Endothelial cell of umbilical vein (primary cell): ENCODE measurements at regions not wholly inside any gene's neighbourhood (a gene's known extent, or its start where the extent isn't known, plus 50 kb on each side); places are given as distances from the start of the nearest gene placed in this dataset.

Experiments used
- BruUV-seq: library from RNA; stranded (reverse); fragments of 400-500 nt; replicated peaks from 2 replicates; lab custom pipeline; 2021; lab: Mats Ljungman, UMichigan
- CTCF ChIA-PET: fragments of 300-600, 350-600 bp; sonication (Branson Sonifier 250); formaldehyde crosslinking; loops from one replicate; lab custom pipeline; 2021; ENCODE audit warnings: antibody characterized with exemption, inconsistent platforms; lab: Charles Lee
- POLR2A ChIA-PET: fragments of 300-600, 350-600 bp; sonication (Branson Sonifier 250); formaldehyde crosslinking; loops from one replicate; lab custom pipeline; 2021; ENCODE audit warnings: antibody characterized with exemption, inconsistent platforms; lab: Charles Lee
- DNase-seq: peaks from one replicate; pipeline ENCODE4 v3.0.0-alpha.2; 2011; ENCODE audit warnings: low read depth, low spot score
- FAIRE-seq: peaks from 2 replicates; lab custom pipeline; 2011; peaks lifted over from hg19 to GRCh38; lab: Jason Lieb, UNC
- H2AFZ ChIP-seq: 2 replicates; pipeline ENCODE4 v1.6.0; 2012; ENCODE audit warnings: low read depth, low read length, control low read depth, inconsistent platforms
- H3K27ac ChIP-seq: 2 replicates; pipeline ENCODE4 v1.5.1; 2011; ENCODE audit warnings: low read depth, mild to moderate bottlenecking, control low read depth, low read length, moderate library complexity; ENCODE audit not compliant: insufficient read depth
- H3K27me3 ChIP-seq, 2 experiments: 2 replicates each; pipeline versions ENCODE4 v1.6.0 to v1.6.1; 2011; ENCODE audit warnings: low read length in 2 of 2, mixed read lengths in 1 of 2; ENCODE audit not compliant: control insufficient read depth in 2 of 2, insufficient read depth in 2 of 2
- H3K36me3 ChIP-seq, 2 experiments: 2 replicates in 1 of 2; 3 replicates in 1 of 2; pipeline ENCODE4 v1.5.1; 2011; ENCODE audit warnings: low read length in 2 of 2, mild to moderate bottlenecking in 1 of 2, moderate library complexity in 1 of 2; ENCODE audit not compliant: control insufficient read depth in 2 of 2, insufficient read depth in 2 of 2; ENCODE audit errors: extremely low read depth in 1 of 2
- H3K4me1 ChIP-seq: 3 replicates; pipeline ENCODE4 v1.5.1; 2011; ENCODE audit warnings: mild to moderate bottlenecking, low read length; ENCODE audit not compliant: control insufficient read depth, insufficient read depth; ENCODE audit errors: extremely low read depth
- H3K4me2 ChIP-seq: 2 replicates; pipeline ENCODE4 v1.6.1; 2011; ENCODE audit warnings: low read length, control low read depth, mixed read lengths; ENCODE audit not compliant: insufficient read depth
- H3K4me3 ChIP-seq, 3 experiments: fragments of 200-600 bp in 1 of 3; sonication (generic), shearing (Covaris generic) in 1 of 3; replicated peaks in 1 of 3; 2 replicates each; pipeline ENCODE4 v1.5.1; 2011 to 2016; ENCODE audit warnings: control low read depth in 3 of 3, low read length in 3 of 3, mild to moderate bottlenecking in 2 of 3, inconsistent platforms in 1 of 3, low read depth in 1 of 3, moderate library complexity in 1 of 3; ENCODE audit not compliant: insufficient read depth in 1 of 3
- H3K79me2 ChIP-seq: 2 replicates; pipeline ENCODE4 v1.6.0; 2012; ENCODE audit warnings: low read length, inconsistent platforms; ENCODE audit not compliant: control insufficient read depth, insufficient read depth
- H3K9ac ChIP-seq: replicated peaks from 2 replicates; pipeline ENCODE3; 2011; ENCODE audit warnings: low read length, control low read depth; ENCODE audit not compliant: insufficient read depth; ENCODE audit errors: extremely low read depth
- H3K9me1 ChIP-seq: replicated peaks from 3 replicates; pipeline ENCODE4 v1.6.0; 2011; ENCODE audit warnings: mild to moderate bottlenecking, low read length; ENCODE audit not compliant: control insufficient read depth, insufficient read depth; ENCODE audit errors: extremely low read depth
- H3K9me3 ChIP-seq: replicated peaks from 2 replicates; pipeline ENCODE4 v1.5.1; 2012; ENCODE audit warnings: low read length, inconsistent platforms; ENCODE audit not compliant: control insufficient read depth, insufficient read depth
- H4K20me1 ChIP-seq: replicated peaks from 2 replicates; pipeline ENCODE3; 2011; ENCODE audit warnings: mild to moderate bottlenecking, low read length; ENCODE audit not compliant: control insufficient read depth, insufficient read depth; ENCODE audit errors: extremely low read depth
- EZH2 ChIP-seq: IDR thresholded peaks from 2 replicates; pipeline ENCODE4 v1.6.1; 2012; ENCODE audit warnings: borderline replicate concordance, low read depth, mild to moderate bottlenecking, moderate library complexity, low read length, inconsistent platforms; ENCODE audit not compliant: severe bottlenecking
- FOS ChIP-seq: IDR thresholded peaks from 2 replicates; pipeline ENCODE4 v1.6.1; 2011; ENCODE audit warnings: mild to moderate bottlenecking, low read length, moderate library complexity, borderline replicate concordance; ENCODE audit not compliant: insufficient read depth
- GATA2 ChIP-seq: IDR thresholded peaks from 2 replicates; pipeline ENCODE4 v1.7.0; 2011; ENCODE audit warnings: low read depth, mild to moderate bottlenecking, moderate library complexity, mixed read lengths, low read length; ENCODE audit not compliant: insufficient read length, insufficient read depth
- JUN ChIP-seq: IDR thresholded peaks from 2 replicates; pipeline ENCODE4 v1.6.1; 2011; ENCODE audit warnings: borderline replicate concordance, low read depth; ENCODE audit not compliant: insufficient read length, insufficient read depth
- MYC ChIP-seq: IDR thresholded peaks from one replicate; pipeline ENCODE4 v1.6.1; 2011; ENCODE audit warnings: mild to moderate bottlenecking, low read depth, low read length
- POLR2A ChIP-seq: IDR thresholded peaks from 2 replicates; pipeline ENCODE4 v1.6.1; 2012; ENCODE audit warnings: low read depth, mild to moderate bottlenecking, control low read depth, low read length
- POLR2AphosphoS5 ChIP-seq: IDR thresholded peaks from 2 replicates; pipeline ENCODE4 v1.6.1; 2012; ENCODE audit warnings: low read depth, mild to moderate bottlenecking, control low read depth, low read length, moderate library complexity; ENCODE audit not compliant: insufficient read depth
- dilution Hi-C: fragments of 300-500 bp; cut with MboI; formaldehyde crosslinking; loops from one replicate; pipeline ENCODE4 v1.15.0; 2019; ENCODE audit warnings: low sequenced_read_pairs; ENCODE audit not compliant: extremely low pct_ligation_motif_present
- intact Hi-C: fragments of 100-400 bp; cut with micrococcal nuclease; formaldehyde crosslinking; loops from one replicate; pipeline ENCODE4 v1.10.0; 2022
- TF ChIP-seq, protein P1 (sequence below), 2 donors: IDR thresholded peaks; 1 replicate in 1 of 2; 2 replicates in 1 of 2; pipeline ENCODE4 v1.5.1; 2011; ENCODE audit warnings: low read length in 2 of 2, mild to moderate bottlenecking in 2 of 2, moderate library complexity in 2 of 2, control low read depth in 1 of 2, inconsistent platforms in 1 of 2, low read depth in 1 of 2; ENCODE audit not compliant: insufficient read depth in 1 of 2; ENCODE audit errors: extremely low read depth in 1 of 2
- TF ChIP-seq, protein P2 (sequence below): IDR thresholded peaks from 2 replicates; pipeline ENCODE4 v1.6.1; 2011; ENCODE audit not compliant: insufficient read depth, insufficient read length

GRCh38 chr13:51532736-51533197, 51.5 kb upstream of the WDFY2 start:
- H3K27me3 ChIP-seq = no peaks in the 10 kb centered on the region
- no peaks in the 10 kb centered on the region for H4K20me1 ChIP-seq
- ChIA-PET CTCF (no interaction called here), POLR2A (no interaction called here)
- no TSS peak for BruUV-seq
- no peak overlapping the region for H2AFZ ChIP-seq
- TF ChIP-seq, protein P1, sequence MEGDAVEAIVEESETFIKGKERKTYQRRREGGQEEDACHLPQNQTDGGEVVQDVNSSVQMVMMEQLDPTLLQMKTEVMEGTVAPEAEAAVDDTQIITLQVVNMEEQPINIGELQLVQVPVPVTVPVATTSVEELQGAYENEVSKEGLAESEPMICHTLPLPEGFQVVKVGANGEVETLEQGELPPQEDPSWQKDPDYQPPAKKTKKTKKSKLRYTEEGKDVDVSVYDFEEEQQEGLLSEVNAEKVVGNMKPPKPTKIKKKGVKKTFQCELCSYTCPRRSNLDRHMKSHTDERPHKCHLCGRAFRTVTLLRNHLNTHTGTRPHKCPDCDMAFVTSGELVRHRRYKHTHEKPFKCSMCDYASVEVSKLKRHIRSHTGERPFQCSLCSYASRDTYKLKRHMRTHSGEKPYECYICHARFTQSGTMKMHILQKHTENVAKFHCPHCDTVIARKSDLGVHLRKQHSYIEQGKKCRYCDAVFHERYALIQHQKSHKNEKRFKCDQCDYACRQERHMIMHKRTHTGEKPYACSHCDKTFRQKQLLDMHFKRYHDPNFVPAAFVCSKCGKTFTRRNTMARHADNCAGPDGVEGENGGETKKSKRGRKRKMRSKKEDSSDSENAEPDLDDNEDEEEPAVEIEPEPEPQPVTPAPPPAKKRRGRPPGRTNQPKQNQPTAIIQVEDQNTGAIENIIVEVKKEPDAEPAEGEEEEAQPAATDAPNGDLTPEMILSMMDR (IDR thresholded peaks at IDR 0.05; ENCODE audit: extremely low read depth in 1 of 2, insufficient read depth in 1 of 2, low read depth in 1 of 2, low read length in 2 of 2) = no peak
- TF ChIP-seq, protein P2, sequence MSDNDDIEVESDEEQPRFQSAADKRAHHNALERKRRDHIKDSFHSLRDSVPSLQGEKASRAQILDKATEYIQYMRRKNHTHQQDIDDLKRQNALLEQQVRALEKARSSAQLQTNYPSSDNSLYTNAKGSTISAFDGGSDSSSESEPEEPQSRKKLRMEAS = no peak
- TF ChIP-seq POLR2A (no peak), GATA2 (no peak), FOS (no peak), EZH2 (no peak), MYC (no peak), JUN (no peak), POLR2AphosphoS5 (no peak)
- no peaks in the 10 kb centered on the region for H3K79me2 ChIP-seq
- no peak overlapping the region for H3K27ac ChIP-seq
- no peak overlapping the region for H3K4me3 ChIP-seq
- intact Hi-C loops = no loop called here
- DNase-seq (no peak), FAIRE-seq (no peak)
- no peaks in the 10 kb centered on the region for H3K36me3 ChIP-seq
- H3K4me1 ChIP-seq = no peaks in the 10 kb centered on the region
- no peaks in the 10 kb centered on the region for H3K9me1 ChIP-seq
- no peak overlapping the region for H3K4me2 ChIP-seq
- dilution Hi-C loops = no loop called here
- no peak overlapping the region for H3K9ac ChIP-seq
- no peaks in the 10 kb centered on the region for H3K9me3 ChIP-seq
